ENCODE measurements at regions not wholly inside any gene's neighbourhood (a gene's known extent, or its start where the extent isn't known, plus 50 kb on each side); places are given as distances from the start of the nearest gene placed in this dataset.

GRCh38 chr1:5371270-5371669 lies 621.0 kb downstream of the NPHP4 start:
- no peak for DNase-seq

- no peak for DNase-seq
Measured at GRCh38 chr1:5370311-5370710, 621.9 kb downstream of the NPHP4 start.

- no peak for DNase-seq
Measured at GRCh38 chr1:5369223-5369622, 623.0 kb downstream of the NPHP4 start.

GRCh38 chr1:5368201-5368600 lies 624.0 kb downstream of the NPHP4 start:
- no peak for DNase-seq

GRCh38 chr1:5367306-5367705 lies 624.9 kb downstream of the NPHP4 start:
- DNase-seq: no peak

GRCh38 chr1:5365751-5366150 lies 626.5 kb downstream of the NPHP4 start:
- DNase-seq: no peak

- no peak for DNase-seq
Measured at GRCh38 chr1:5364591-5364990, 627.6 kb downstream of the NPHP4 start.

- no peak for DNase-seq
Measured at GRCh38 chr1:5354681-5355080, 637.5 kb downstream of the NPHP4 start.

- no peak for DNase-seq
Measured at GRCh38 chr1:5351366-5351765, 640.9 kb downstream of the NPHP4 start.

GRCh38 chr1:5349526-5349925 lies 642.7 kb downstream of the NPHP4 start:
- DNase-seq: no peak

- DNase-seq: no peak
Measured at GRCh38 chr1:5348732-5349465, 643.3 kb downstream of the NPHP4 start.

GRCh38 chr1:5347726-5348125 lies 644.5 kb downstream of the NPHP4 start:
- DNase-seq: no peak

- no peak for DNase-seq
Measured at GRCh38 chr1:5345556-5345955, 646.7 kb downstream of the NPHP4 start.

GRCh38 chr1:5343256-5344020 lies 648.8 kb downstream of the NPHP4 start:
- no peak for DNase-seq

- no peak for DNase-seq
Measured at GRCh38 chr1:5342830-5343229, 649.4 kb downstream of the NPHP4 start.

- no peak for DNase-seq
Measured at GRCh38 chr1:5342172-5342571, 650.1 kb downstream of the NPHP4 start.

- DNase-seq: no peak
Measured at GRCh38 chr1:5341471-5341870, 650.8 kb downstream of the NPHP4 start.

GRCh38 chr1:5340560-5341130 lies 651.6 kb downstream of the NPHP4 start:
- no peak for DNase-seq

- DNase-seq: no peak
Measured at GRCh38 chr1:5338466-5338865, 653.8 kb downstream of the NPHP4 start.

- DNase-seq: no peak
Measured at GRCh38 chr1:5333291-5333690, 658.9 kb downstream of the NPHP4 start.

- no peak for DNase-seq
Measured at GRCh38 chr1:5331101-5331500, 661.1 kb downstream of the NPHP4 start.

- no peak for DNase-seq
Measured at GRCh38 chr1:5329068-5329739, 663.0 kb downstream of the NPHP4 start.

- DNase-seq: no peak
Measured at GRCh38 chr1:5324883-5325282, 667.3 kb downstream of the NPHP4 start.
